B cell (primary cell): ENCODE measurements at regions not wholly inside any gene's neighbourhood (a gene's known extent, or its start where the extent isn't known, plus 50 kb on each side); places are given as distances from the start of the nearest gene placed in this dataset.

ENCODE experiments used
- ATAC-seq: fragments of 200-7000 bp; cut with Tn5 transposase; one replicate; pipeline ENCODE4 v1.10.0; 2021; ENCODE audit warnings: low read depth, mild to moderate bottlenecking, moderate number of reproducible peaks, moderate library complexity
- CTCF ChIA-PET: fragments of 350-600 bp; sonication (Branson Sonifier 250); formaldehyde crosslinking; loops from one replicate; lab custom pipeline; 2021; ENCODE audit warnings: antibody characterized with exemption, inconsistent platforms; lab: Charles Lee
- POLR2A ChIA-PET: fragments of 350-600 bp; sonication (Branson Sonifier 250); formaldehyde crosslinking; loops from one replicate; lab custom pipeline; 2021; ENCODE audit warnings: antibody characterized with exemption; lab: Charles Lee
- DNase-seq: peaks from one replicate; pipeline ENCODE4 v3.0.0; 2013
- H2AFZ ChIP-seq: 2 replicates; pipeline ENCODE4 v1.6.1; 2012; ENCODE audit warnings: mild to moderate bottlenecking, low read depth, low read length; ENCODE audit not compliant: insufficient read depth, poor library complexity, severe bottlenecking
- H3K27ac ChIP-seq, 2 donors: 1 replicate in 1 of 2; 2 replicates in 1 of 2; pipeline ENCODE4 v1.5.1; 2012 to 2013; ENCODE audit warnings: low read length in 2 of 2, mild to moderate bottlenecking in 2 of 2, moderate library complexity in 1 of 2
- H3K27me3 ChIP-seq, 4 experiments: fragments of 200-600 bp in 1 of 4; sonication (generic) in 1 of 4; replicated peaks in 1 of 4; 1 replicate in 2 of 4; 2 replicates in 2 of 4; pipeline versions ENCODE4 v1.6.1 to v1.7.0; 2013 to 2016; ENCODE audit warnings: low read length in 3 of 4, mild to moderate bottlenecking in 2 of 4, mixed read lengths in 1 of 4, moderate library complexity in 1 of 4; ENCODE audit not compliant: insufficient read depth in 4 of 4, control insufficient read depth in 3 of 4; ENCODE audit errors: control extremely low read depth in 1 of 4
- H3K36me3 ChIP-seq, 2 experiments: replicated peaks in 1 of 2; 1 replicate in 1 of 2; 2 replicates in 1 of 2; pipeline versions ENCODE4 v1.6.1 to v1.7.1; 2013; ENCODE audit warnings: low read length in 1 of 2; ENCODE audit not compliant: insufficient read depth in 2 of 2, control insufficient read depth in 1 of 2; ENCODE audit errors: control extremely low read depth in 1 of 2, extremely low read depth in 1 of 2
- H3K4me1 ChIP-seq, 2 donors: fragments of 200-600 bp in 1 of 2; sonication (generic) in 1 of 2; 1 replicate in 1 of 2; 2 replicates in 1 of 2; pipeline versions ENCODE4 v1.5.1 to v1.6.1; 2013 to 2017; ENCODE audit warnings: low read length in 2 of 2; ENCODE audit not compliant: control insufficient read depth in 2 of 2, insufficient read depth in 2 of 2
- H3K4me2 ChIP-seq: replicated peaks from 2 replicates; pipeline ENCODE3; 2012; ENCODE audit warnings: mild to moderate bottlenecking, low read depth, low read length; ENCODE audit not compliant: poor library complexity, severe bottlenecking
- H3K4me3 ChIP-seq, 5 experiments: fragments of 200-600 bp in 1 of 5; sonication (generic) in 1 of 5; 1 replicate in 3 of 5; 2 replicates in 2 of 5; pipeline versions ENCODE4 v1.5.1 to v1.7.0; 2011 to 2016; ENCODE audit warnings: low read length in 4 of 5, mild to moderate bottlenecking in 4 of 5, low read depth in 2 of 5, control low read depth in 1 of 5, moderate library complexity in 1 of 5; ENCODE audit not compliant: insufficient read depth in 1 of 5; ENCODE audit errors: control extremely low read depth in 1 of 5, extremely low read depth in 1 of 5
- H3K79me2 ChIP-seq: fragments of 200-600 bp; sonication (generic); one replicate; pipeline ENCODE4 v1.6.0; 2016; ENCODE audit warnings: low read length; ENCODE audit not compliant: control insufficient read depth, insufficient read depth
- H3K9ac ChIP-seq: fragments of 200-600 bp; sonication (generic); 2 replicates; pipeline ENCODE4 v1.6.1; 2017; ENCODE audit warnings: mild to moderate bottlenecking, low read length, moderate library complexity
- H3K9me3 ChIP-seq, 3 donors: one replicate each; pipeline versions ENCODE4 v1.6.1 to v1.7.1; 2013; ENCODE audit warnings: low read length in 2 of 3; ENCODE audit not compliant: control insufficient read depth in 2 of 3, insufficient read depth in 1 of 3; ENCODE audit errors: control extremely low read depth in 1 of 3
- H4K20me1 ChIP-seq: 2 replicates; pipeline ENCODE4 v1.6.0; 2012; ENCODE audit warnings: mild to moderate bottlenecking, low read length; ENCODE audit not compliant: insufficient read depth, control insufficient read depth, poor library complexity, severe bottlenecking
- H3K27ac Mint-ChIP-seq: one replicate; pipeline ENCODE4 v1.8.0; 2021; ENCODE audit warnings: mixed read lengths
- H3K27me3 Mint-ChIP-seq: one replicate; pipeline ENCODE4 v1.8.0; 2021; ENCODE audit warnings: mixed read lengths
- H3K4me1 Mint-ChIP-seq: one replicate; pipeline ENCODE4 v1.8.0; 2021; ENCODE audit warnings: mixed read lengths
- H3K4me3 Mint-ChIP-seq: one replicate; pipeline ENCODE4 v1.8.0; 2021; ENCODE audit warnings: mixed read lengths
- H3K9me3 Mint-ChIP-seq: one replicate; pipeline ENCODE4 v1.8.0; 2022; ENCODE audit warnings: mixed read lengths; ENCODE audit not compliant: insufficient read depth
- CTCF ChIP-seq: fragments of 200-600 bp; IDR thresholded peaks from one replicate; pipeline ENCODE4 v1.8.0; 2022; ENCODE audit warnings: antibody characterized with exemption, mild to moderate bottlenecking
- EZH2 ChIP-seq: IDR thresholded peaks from 2 replicates; pipeline ENCODE4 v1.6.1; 2012; ENCODE audit warnings: borderline replicate concordance, low read depth, mild to moderate bottlenecking, moderate library complexity, low read length; ENCODE audit not compliant: insufficient read depth, poor library complexity, severe bottlenecking
- WGBS: methylation state at CpG from one replicate; pipeline ENCODE4 v1.1.5; 2013; ENCODE audit warnings: missing lambda C conversion rate; ENCODE audit not compliant: insufficient coverage; 5-methylcytosine and 5-hydroxymethylcytosine counted together
- intact Hi-C: fragments of 100-400 bp; cut with micrococcal nuclease; formaldehyde crosslinking; loops from one replicate; pipeline ENCODE4 v1.10.0; 2022

- Histone ChIP-seq H2AFZ (peak overlapping the region; percentile 7), H3K9me3 (no peaks in the 10 kb centered on the region), H3K27ac (peak overlapping the region; percentile 37 to 80), H3K27me3 (no peaks in the 10 kb centered on the region), H4K20me1 (no peaks in the 10 kb centered on the region), H3K4me2 (peak overlapping the region; percentile 42), H3K36me3 (no peaks in the 10 kb centered on the region), H3K9ac (peak overlapping the region; percentile 23), H3K4me3 (no peak overlapping the region), H3K79me2 (no peaks in the 10 kb centered on the region), H3K4me1 (peaks cover 16 to 20% of the 10 kb centered on the region in 2 donors)
- POLR2A ChIA-PET, result no interaction called here
- ATAC-seq, result no peak
- Mint-ChIP-seq H3K27me3 (no peaks in the 10 kb centered on the region), H3K9me3 (no peaks in the 10 kb centered on the region), H3K4me1 (peaks cover 27% of the 10 kb centered on the region), H3K4me3 (peak overlapping the region; percentile 49), H3K27ac (peak overlapping the region; percentile 72)
- peak; percentile 18 for DNase-seq
- CTCF ChIA-PET, result no interaction called here
- WGBS, result 82% methylated on average over 5 of the region's 10 CpGs
- intact Hi-C loops, result no loop called here
- TF ChIP-seq CTCF (no peak), EZH2 (no peak)
Measured at GRCh38 chr18:55121397-55122170, 162.3 kb upstream of the CCDC68 start.

GRCh38 chr18:55120896-55121295 is 161.6 kb upstream of the CCDC68 start:
- POLR2A ChIA-PET, result no interaction called here
- TF ChIP-seq CTCF (no peak), EZH2 (no peak)
- intact Hi-C loops, result no loop called here
- Histone ChIP-seq H3K4me1 (peaks cover 16 to 20% of the 10 kb centered on the region in 2 donors), H3K9me3 (no peaks in the 10 kb centered on the region), H3K4me2 (no peak overlapping the region), H3K27me3 (no peaks in the 10 kb centered on the region), H4K20me1 (no peaks in the 10 kb centered on the region), H3K4me3 (no peak overlapping the region), H3K27ac (peak overlapping the region; percentile 37 to 80), H3K36me3 (no peaks in the 10 kb centered on the region), H2AFZ (no peak overlapping the region), H3K9ac (no peak overlapping the region), H3K79me2 (no peaks in the 10 kb centered on the region)
- peak overlapping the region; percentile 72 for H3K27ac Mint-ChIP-seq
- H3K27me3 Mint-ChIP-seq, result no peaks in the 10 kb centered on the region
- no peak for DNase-seq
- no peak for ATAC-seq
- peaks cover 27% of the 10 kb centered on the region for H3K4me1 Mint-ChIP-seq
- CTCF ChIA-PET, result no interaction called here
- H3K4me3 Mint-ChIP-seq, result no peak overlapping the region
- H3K9me3 Mint-ChIP-seq, result no peaks in the 10 kb centered on the region
